Left ventricle myocardium inferior (tissue), 1 donor: ENCODE measurements at regions not wholly inside any gene's neighbourhood (a gene's known extent, or its start where the extent isn't known, plus 50 kb on each side); places are given as distances from the start of the nearest gene placed in this dataset.

Source experiments
- DNase-seq: peaks from one replicate; pipeline ENCODE4 v3.0.0-alpha.2; 2020
- H3K27ac ChIP-seq: fragments of 200-600 bp; replicated peaks from 2 replicates; pipeline ENCODE4 v1.8.0; 2021
- H3K27me3 ChIP-seq: fragments of 200-600 bp; 2 replicates; pipeline ENCODE4 v1.8.0; 2021; ENCODE audit warnings: low read depth
- H3K36me3 ChIP-seq: fragments of 200-600 bp; 2 replicates; pipeline ENCODE4 v1.8.0; 2021
- H3K4me1 ChIP-seq: fragments of 200-600 bp; 2 replicates; pipeline ENCODE4 v1.8.0; 2021
- H3K4me3 ChIP-seq: fragments of 200-600 bp; 2 replicates; pipeline ENCODE4 v1.8.0; 2021; ENCODE audit warnings: mild to moderate bottlenecking, moderate library complexity
- H3K9me3 ChIP-seq: fragments of 200-600 bp; replicated peaks from 2 replicates; pipeline ENCODE4 v1.8.0; 2021
- intact Hi-C: fragments of 100-400 bp; cut with micrococcal nuclease; formaldehyde crosslinking; loops from one replicate; pipeline ENCODE4 v1.11.0; 2022
- TF ChIP-seq, protein P1 (sequence below): fragments of 200-600 bp; IDR thresholded peaks from 2 replicates; pipeline ENCODE4 v1.8.0; 2021; ENCODE audit warnings: antibody characterized with exemption, mild to moderate bottlenecking, borderline replicate concordance
- donor health status: DM: no; HTN: yes; CAD: no; lungs with severe emphysema.

GRCh38 chr16:25419153-25419552 is 161.5 kb upstream of the ZKSCAN2 start:
- Histone ChIP-seq H3K4me1 (no peaks in the 10 kb centered on the region), H3K27ac (no peak overlapping the region), H3K9me3 (no peaks in the 10 kb centered on the region), H3K36me3 (no peaks in the 10 kb centered on the region), H3K27me3 (peaks cover 6% of the 10 kb centered on the region), H3K4me3 (no peak overlapping the region)
- TF ChIP-seq, protein P1, sequence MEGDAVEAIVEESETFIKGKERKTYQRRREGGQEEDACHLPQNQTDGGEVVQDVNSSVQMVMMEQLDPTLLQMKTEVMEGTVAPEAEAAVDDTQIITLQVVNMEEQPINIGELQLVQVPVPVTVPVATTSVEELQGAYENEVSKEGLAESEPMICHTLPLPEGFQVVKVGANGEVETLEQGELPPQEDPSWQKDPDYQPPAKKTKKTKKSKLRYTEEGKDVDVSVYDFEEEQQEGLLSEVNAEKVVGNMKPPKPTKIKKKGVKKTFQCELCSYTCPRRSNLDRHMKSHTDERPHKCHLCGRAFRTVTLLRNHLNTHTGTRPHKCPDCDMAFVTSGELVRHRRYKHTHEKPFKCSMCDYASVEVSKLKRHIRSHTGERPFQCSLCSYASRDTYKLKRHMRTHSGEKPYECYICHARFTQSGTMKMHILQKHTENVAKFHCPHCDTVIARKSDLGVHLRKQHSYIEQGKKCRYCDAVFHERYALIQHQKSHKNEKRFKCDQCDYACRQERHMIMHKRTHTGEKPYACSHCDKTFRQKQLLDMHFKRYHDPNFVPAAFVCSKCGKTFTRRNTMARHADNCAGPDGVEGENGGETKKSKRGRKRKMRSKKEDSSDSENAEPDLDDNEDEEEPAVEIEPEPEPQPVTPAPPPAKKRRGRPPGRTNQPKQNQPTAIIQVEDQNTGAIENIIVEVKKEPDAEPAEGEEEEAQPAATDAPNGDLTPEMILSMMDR = no peak
- no peak for DNase-seq
- intact Hi-C loops = no loop called here

- intact Hi-C loops = no loop called here
- no peak overlapping the region for H3K27ac ChIP-seq
- H3K27me3 ChIP-seq = no peaks in the 10 kb centered on the region
- no peaks in the 10 kb centered on the region for H3K9me3 ChIP-seq
- no peak overlapping the region for H3K4me3 ChIP-seq
- H3K36me3 ChIP-seq = no peaks in the 10 kb centered on the region
- TF ChIP-seq, protein P1 = no peak
- DNase-seq = no peak
- no peaks in the 10 kb centered on the region for H3K4me1 ChIP-seq
These were observed 158.4 kb upstream of the ZKSCAN2 start for GRCh38 chr16:25416002-25416401.

GRCh38 chr16:25413975-25414374 is 156.3 kb upstream of the ZKSCAN2 start:
- no peak for DNase-seq
- TF ChIP-seq, protein P1 = no peak
- Histone ChIP-seq H3K4me3 (no peak overlapping the region), H3K4me1 (no peaks in the 10 kb centered on the region), H3K9me3 (no peaks in the 10 kb centered on the region), H3K27ac (no peak overlapping the region), H3K36me3 (no peaks in the 10 kb centered on the region), H3K27me3 (no peaks in the 10 kb centered on the region)
- intact Hi-C loops = no loop called here

DNA sequence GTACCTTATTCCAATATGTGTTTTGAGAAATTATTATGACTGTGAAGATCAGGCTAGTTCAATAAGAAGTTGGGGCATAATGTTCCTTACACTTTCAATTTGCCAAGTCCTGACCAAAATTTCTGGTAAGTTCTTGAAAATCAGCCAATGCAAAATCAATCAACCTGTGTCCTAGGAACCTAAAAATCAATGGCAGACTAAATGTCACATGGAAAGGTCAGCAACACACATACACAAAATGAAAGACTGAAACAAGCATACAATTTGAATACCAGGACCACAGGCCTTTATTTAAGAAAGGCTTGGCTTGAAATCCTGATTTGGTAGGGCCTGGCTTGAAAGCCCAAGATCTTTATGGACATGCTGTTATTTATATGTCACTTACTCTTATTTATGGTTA is 155.5 kb upstream of the ZKSCAN2 start:
- no peak for DNase-seq
- TF ChIP-seq, protein P1 = no peak
- Histone ChIP-seq H3K9me3 (no peaks in the 10 kb centered on the region), H3K36me3 (no peaks in the 10 kb centered on the region), H3K27me3 (no peaks in the 10 kb centered on the region), H3K27ac (no peak overlapping the region), H3K4me3 (no peak overlapping the region), H3K4me1 (no peaks in the 10 kb centered on the region)
- intact Hi-C loops = no loop called here

- TF ChIP-seq, protein P1 = no peak
- DNase-seq = no peak
These were observed 153.9 kb upstream of the ZKSCAN2 start for GRCh38 chr16:25411396-25412081.

More at GRCh38 chr16:25411396-25412081, 153.9 kb upstream of the ZKSCAN2 start:
- Histone ChIP-seq H3K27ac (no peak overlapping the region), H3K36me3 (no peaks in the 10 kb centered on the region), H3K9me3 (no peaks in the 10 kb centered on the region), H3K4me3 (no peak overlapping the region), H3K27me3 (no peaks in the 10 kb centered on the region), H3K4me1 (no peaks in the 10 kb centered on the region)
- intact Hi-C loops = no loop called here
